GM19452 (cell line): ENCODE measurements at regions not wholly inside any gene's neighbourhood (a gene's known extent, or its start where the extent isn't known, plus 50 kb on each side); places are given as distances from the start of the nearest gene placed in this dataset.
A peak's percentile ranks its signal among the peaks of the same experiment; 100 is the strongest.

Experiments
- ATAC-seq: cut with Tn5 transposase; IDR thresholded peaks from one replicate; pipeline ENCODE4 v1.9.1; 2021; ENCODE audit not compliant: unreplicated experiment

- ATAC-seq = no peak
These were observed 104.7 kb upstream of the ANKRD55 start for GRCh38 chr5:56337715-56338319.

GRCh38 chr5:56335212-56335611 lies 102.1 kb upstream of the ANKRD55 start:
- ATAC-seq = no peak

- ATAC-seq = no peak
These were observed 97.7 kb upstream of the ANKRD55 start for GRCh38 chr5:56330806-56331205.

- ATAC-seq = no peak
These were observed 97.0 kb upstream of the ANKRD55 start for GRCh38 chr5:56330167-56330566.

- peak; percentile 50 for ATAC-seq
These were observed 96.5 kb upstream of the ANKRD55 start for GRCh38 chr5:56329652-56330051.

GRCh38 chr5:56328753-56329560 lies 95.8 kb upstream of the ANKRD55 start:
- ATAC-seq = peak; percentile 53

GRCh38 chr5:56327809-56328208 lies 94.7 kb upstream of the ANKRD55 start:
- peak; percentile 45 for ATAC-seq

- ATAC-seq = no peak
These were observed 93.6 kb upstream of the ANKRD55 start for GRCh38 chr5:56326770-56327169.

- ATAC-seq = no peak
These were observed 93.0 kb upstream of the ANKRD55 start for GRCh38 chr5:56326116-56326515.

GRCh38 chr5:56325039-56325438 lies 91.9 kb upstream of the ANKRD55 start:
- no peak for ATAC-seq

- no peak for ATAC-seq
These were observed 90.4 kb upstream of the ANKRD55 start for GRCh38 chr5:56323505-56323904.

- ATAC-seq = no peak
These were observed 89.5 kb upstream of the ANKRD55 start for GRCh38 chr5:56322592-56322991.

GRCh38 chr5:56321236-56321881 lies 88.2 kb upstream of the ANKRD55 start:
- no peak for ATAC-seq

- ATAC-seq = no peak
These were observed 87.6 kb upstream of the ANKRD55 start for GRCh38 chr5:56320686-56321085.

- ATAC-seq = no peak
These were observed 86.5 kb upstream of the ANKRD55 start for GRCh38 chr5:56319526-56320181.

- ATAC-seq = peak; percentile 64
These were observed 84.9 kb upstream of the ANKRD55 start for GRCh38 chr5:56317923-56318561.

GRCh38 chr5:56316299-56316994 lies 83.3 kb upstream of the ANKRD55 start:
- ATAC-seq = no peak

- no peak for ATAC-seq
These were observed 81.4 kb upstream of the ANKRD55 start for GRCh38 chr5:56314529-56314928.

- no peak for ATAC-seq
These were observed 80.5 kb upstream of the ANKRD55 start for GRCh38 chr5:56313596-56313995.

GRCh38 chr5:56313004-56313531 lies 79.9 kb upstream of the ANKRD55 start:
- ATAC-seq = no peak
